ENCODE measurements at regions not wholly inside any gene's neighbourhood (a gene's known extent, or its start where the extent isn't known, plus 50 kb on each side); places are given as distances from the start of the nearest gene placed in this dataset.

DNA sequence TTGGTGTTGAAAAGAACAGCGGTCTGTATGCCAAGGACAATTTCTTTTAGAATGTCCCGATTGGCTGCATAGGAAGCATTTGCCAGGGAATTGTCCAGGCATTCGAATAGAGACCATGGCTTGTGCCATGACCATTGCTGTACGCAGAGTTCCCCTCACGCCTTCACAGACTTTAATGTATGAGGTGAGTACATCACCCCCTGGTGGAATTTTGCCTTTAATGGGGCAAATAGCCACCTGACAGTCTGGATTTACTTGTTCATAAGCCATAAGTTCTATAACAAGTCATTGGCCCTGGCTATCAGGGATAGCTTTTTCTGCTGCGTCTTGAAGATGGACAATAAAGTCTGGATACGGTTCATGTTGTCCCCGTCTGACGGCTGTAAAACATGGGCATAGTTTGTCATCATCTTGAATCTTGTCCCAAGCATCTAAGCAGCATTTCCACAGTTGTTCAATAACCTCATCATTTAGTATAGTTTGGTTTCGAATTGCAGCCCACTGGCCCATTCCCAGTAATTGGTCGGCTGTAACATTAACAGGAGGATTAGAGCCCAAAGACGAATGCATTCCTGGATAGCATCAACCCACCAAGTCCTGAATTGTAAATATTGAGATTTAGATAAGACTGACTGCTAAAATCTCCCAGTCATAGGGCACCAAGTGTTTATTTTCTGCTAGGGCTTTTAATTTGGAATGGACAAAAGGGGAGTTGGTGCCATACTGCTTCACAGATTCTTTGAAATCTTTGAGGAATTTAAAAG, 67.7 kb upstream of the ARL4D start:
- DNase-seq (ENCODE audit: low read depth in 2 of 2), result no peak
- H3K79me2 ChIP-seq (ENCODE audit: control insufficient read depth, insufficient read depth, low read length), result no peaks in the 10 kb centered on the region
- no peaks in the 10 kb centered on the region for H3K4me1 ChIP-seq (ENCODE audit: control insufficient read depth, extremely low read depth, insufficient read depth, low read length)
- H3K4me3 ChIP-seq (replicated peaks in 1 of 4; ENCODE audit: control extremely low read depth in 1 of 4, insufficient read depth in 1 of 4, low read depth in 3 of 4, low read length in 4 of 4), result no peak overlapping the region
- H3K36me3 ChIP-seq (ENCODE audit: control insufficient read depth, insufficient read depth, low read length), result no peaks in the 10 kb centered on the region
- TF ChIP-seq, protein P1, sequence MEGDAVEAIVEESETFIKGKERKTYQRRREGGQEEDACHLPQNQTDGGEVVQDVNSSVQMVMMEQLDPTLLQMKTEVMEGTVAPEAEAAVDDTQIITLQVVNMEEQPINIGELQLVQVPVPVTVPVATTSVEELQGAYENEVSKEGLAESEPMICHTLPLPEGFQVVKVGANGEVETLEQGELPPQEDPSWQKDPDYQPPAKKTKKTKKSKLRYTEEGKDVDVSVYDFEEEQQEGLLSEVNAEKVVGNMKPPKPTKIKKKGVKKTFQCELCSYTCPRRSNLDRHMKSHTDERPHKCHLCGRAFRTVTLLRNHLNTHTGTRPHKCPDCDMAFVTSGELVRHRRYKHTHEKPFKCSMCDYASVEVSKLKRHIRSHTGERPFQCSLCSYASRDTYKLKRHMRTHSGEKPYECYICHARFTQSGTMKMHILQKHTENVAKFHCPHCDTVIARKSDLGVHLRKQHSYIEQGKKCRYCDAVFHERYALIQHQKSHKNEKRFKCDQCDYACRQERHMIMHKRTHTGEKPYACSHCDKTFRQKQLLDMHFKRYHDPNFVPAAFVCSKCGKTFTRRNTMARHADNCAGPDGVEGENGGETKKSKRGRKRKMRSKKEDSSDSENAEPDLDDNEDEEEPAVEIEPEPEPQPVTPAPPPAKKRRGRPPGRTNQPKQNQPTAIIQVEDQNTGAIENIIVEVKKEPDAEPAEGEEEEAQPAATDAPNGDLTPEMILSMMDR (conservative IDR thresholded peaks at IDR 0.05 in 1 of 2, IDR thresholded peaks at IDR 0.05 in 1 of 2; ENCODE audit: low read depth in 1 of 2, low read length in 2 of 2), result no peak
- TF ChIP-seq EZH2 (IDR thresholded peaks at IDR 0.05; ENCODE audit: low read length, missing control alignments), result no peak
- H3K9me3 ChIP-seq (ENCODE audit: control insufficient read depth, insufficient read depth, low read depth, low read length), result no peaks in the 10 kb centered on the region
- H3K4me2 ChIP-seq (ENCODE audit: extremely low read depth, insufficient read depth, low read length), result no peak overlapping the region
- no peak overlapping the region for H3K9ac ChIP-seq (ENCODE audit: insufficient read depth, low read length)
- no peaks in the 10 kb centered on the region for H4K20me1 ChIP-seq (ENCODE audit: control insufficient read depth, extremely low read depth, insufficient read depth, low read length)
- no peak overlapping the region for H3K27ac ChIP-seq (ENCODE audit: insufficient read depth, low read length)
- no peak overlapping the region for H2AFZ ChIP-seq (ENCODE audit: low read length)
- no peaks in the 10 kb centered on the region for H3K27me3 ChIP-seq (ENCODE audit: control insufficient read depth, insufficient read depth, low read length)

DNA sequence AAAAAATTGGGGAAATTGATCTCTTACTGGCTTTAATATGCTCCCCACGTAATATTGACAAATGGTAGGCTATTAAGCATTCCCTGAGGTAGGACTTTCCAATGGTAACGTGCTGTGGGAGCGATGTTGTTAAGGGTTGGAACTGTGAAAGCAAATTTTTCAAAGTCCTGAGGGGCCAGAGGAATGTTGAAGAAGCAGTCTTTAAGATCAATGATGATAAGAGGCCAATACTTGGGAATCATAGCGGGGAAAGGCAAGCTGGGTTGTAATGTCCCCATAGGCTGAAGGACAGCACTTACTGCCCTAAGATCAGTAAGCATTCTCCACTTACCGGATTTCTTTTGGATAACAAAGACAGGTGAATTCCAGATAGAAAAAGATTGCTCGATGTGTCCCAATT, 69.6 kb upstream of the ARL4D start:
- no peaks in the 10 kb centered on the region for H3K79me2 ChIP-seq (ENCODE audit: control insufficient read depth, insufficient read depth, low read length)
- H3K27ac ChIP-seq (ENCODE audit: insufficient read depth, low read length), result no peak overlapping the region
- no peak for DNase-seq (ENCODE audit: low read depth in 2 of 2)
- H3K9me3 ChIP-seq (ENCODE audit: control insufficient read depth, insufficient read depth, low read depth, low read length), result no peaks in the 10 kb centered on the region
- no peak for TF ChIP-seq EZH2 (IDR thresholded peaks at IDR 0.05; ENCODE audit: low read length, missing control alignments)
- TF ChIP-seq, protein P1 (conservative IDR thresholded peaks at IDR 0.05 in 1 of 2, IDR thresholded peaks at IDR 0.05 in 1 of 2; ENCODE audit: low read depth in 1 of 2, low read length in 2 of 2), result no peak
- H3K4me2 ChIP-seq (ENCODE audit: extremely low read depth, insufficient read depth, low read length), result no peak overlapping the region
- no peak overlapping the region for H3K4me3 ChIP-seq (replicated peaks in 1 of 4; ENCODE audit: control extremely low read depth in 1 of 4, insufficient read depth in 1 of 4, low read depth in 3 of 4, low read length in 4 of 4)
- H3K4me1 ChIP-seq (ENCODE audit: control insufficient read depth, extremely low read depth, insufficient read depth, low read length), result no peaks in the 10 kb centered on the region
- no peaks in the 10 kb centered on the region for H3K36me3 ChIP-seq (ENCODE audit: control insufficient read depth, insufficient read depth, low read length)
- H3K9ac ChIP-seq (ENCODE audit: insufficient read depth, low read length), result no peak overlapping the region
- H3K27me3 ChIP-seq (ENCODE audit: control insufficient read depth, insufficient read depth, low read length), result no peaks in the 10 kb centered on the region
- H2AFZ ChIP-seq (ENCODE audit: low read length), result no peak overlapping the region
- no peaks in the 10 kb centered on the region for H4K20me1 ChIP-seq (ENCODE audit: control insufficient read depth, extremely low read depth, insufficient read depth, low read length)

DNA sequence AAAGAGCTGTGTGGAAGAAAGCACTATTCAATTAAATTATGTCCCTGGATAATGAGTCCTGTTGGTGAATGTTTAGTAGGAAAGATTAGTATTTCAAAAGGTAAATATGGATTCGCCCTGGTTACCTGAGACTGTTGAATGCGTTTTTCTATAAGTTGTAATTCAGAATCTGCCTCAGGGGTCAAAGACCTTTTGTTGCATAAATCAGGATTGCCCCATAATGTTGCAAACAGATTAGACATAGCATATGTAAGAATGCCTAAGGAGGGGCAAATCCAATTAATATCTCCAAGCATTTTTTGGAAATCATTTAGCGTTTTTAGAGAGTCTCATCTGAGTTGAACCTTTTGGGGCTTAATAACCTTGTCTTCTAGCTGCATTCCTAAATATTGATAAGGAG, 70.1 kb upstream of the ARL4D start:
- H3K79me2 ChIP-seq (ENCODE audit: control insufficient read depth, insufficient read depth, low read length), result no peaks in the 10 kb centered on the region
- no peaks in the 10 kb centered on the region for H3K36me3 ChIP-seq (ENCODE audit: control insufficient read depth, insufficient read depth, low read length)
- H3K4me1 ChIP-seq (ENCODE audit: control insufficient read depth, extremely low read depth, insufficient read depth, low read length), result no peaks in the 10 kb centered on the region
- H3K4me2 ChIP-seq (ENCODE audit: extremely low read depth, insufficient read depth, low read length), result no peak overlapping the region
- no peak for DNase-seq (ENCODE audit: low read depth in 2 of 2)
- H3K9ac ChIP-seq (ENCODE audit: insufficient read depth, low read length), result no peak overlapping the region
- no peaks in the 10 kb centered on the region for H4K20me1 ChIP-seq (ENCODE audit: control insufficient read depth, extremely low read depth, insufficient read depth, low read length)
- H3K9me3 ChIP-seq (ENCODE audit: control insufficient read depth, insufficient read depth, low read depth, low read length), result no peaks in the 10 kb centered on the region
- no peaks in the 10 kb centered on the region for H3K27me3 ChIP-seq (ENCODE audit: control insufficient read depth, insufficient read depth, low read length)
- no peak overlapping the region for H3K4me3 ChIP-seq (replicated peaks in 1 of 4; ENCODE audit: control extremely low read depth in 1 of 4, insufficient read depth in 1 of 4, low read depth in 3 of 4, low read length in 4 of 4)
- H3K27ac ChIP-seq (ENCODE audit: insufficient read depth, low read length), result no peak overlapping the region
- TF ChIP-seq, protein P1 (conservative IDR thresholded peaks at IDR 0.05 in 1 of 2, IDR thresholded peaks at IDR 0.05 in 1 of 2; ENCODE audit: low read depth in 1 of 2, low read length in 2 of 2), result no peak
- no peak for TF ChIP-seq EZH2 (IDR thresholded peaks at IDR 0.05; ENCODE audit: low read length, missing control alignments)
- H2AFZ ChIP-seq (ENCODE audit: low read length), result no peak overlapping the region

Data from fibroblast of lung (primary cell).